NAMALWA (cell line): ENCODE measurements at regions not wholly inside any gene's neighbourhood (a gene's known extent, or its start where the extent isn't known, plus 50 kb on each side); places are given as distances from the start of the nearest gene placed in this dataset.

Experiments used
- DNase-seq: peaks from one replicate; pipeline ENCODE4 v3.0.0-alpha.2; 2015; ENCODE audit warnings: low spot score

DNA sequence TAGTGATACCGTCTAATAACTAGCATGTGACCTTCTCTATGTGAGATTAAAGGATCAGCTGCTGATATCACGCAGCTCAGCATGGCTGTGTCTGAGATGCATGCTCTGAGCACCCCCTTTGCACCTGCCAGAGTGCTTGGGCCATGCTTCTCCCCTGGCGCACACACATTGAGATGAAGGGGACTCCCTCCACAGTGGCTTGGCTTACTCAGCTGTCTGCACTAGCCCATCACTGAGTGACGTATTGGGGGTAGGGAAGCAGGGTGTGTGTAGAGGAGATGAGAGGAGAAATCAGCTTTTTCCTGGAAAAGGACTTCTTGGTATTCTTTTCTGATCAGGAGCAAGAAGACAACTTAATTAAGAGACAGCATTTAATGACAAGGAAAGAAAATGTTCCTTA, 216.5 kb downstream of the BLID start:
- DNase-seq: no peak

GRCh38 chr11:121898903-121899302, 217.1 kb downstream of the BLID start:
- DNase-seq: no peak

DNA sequence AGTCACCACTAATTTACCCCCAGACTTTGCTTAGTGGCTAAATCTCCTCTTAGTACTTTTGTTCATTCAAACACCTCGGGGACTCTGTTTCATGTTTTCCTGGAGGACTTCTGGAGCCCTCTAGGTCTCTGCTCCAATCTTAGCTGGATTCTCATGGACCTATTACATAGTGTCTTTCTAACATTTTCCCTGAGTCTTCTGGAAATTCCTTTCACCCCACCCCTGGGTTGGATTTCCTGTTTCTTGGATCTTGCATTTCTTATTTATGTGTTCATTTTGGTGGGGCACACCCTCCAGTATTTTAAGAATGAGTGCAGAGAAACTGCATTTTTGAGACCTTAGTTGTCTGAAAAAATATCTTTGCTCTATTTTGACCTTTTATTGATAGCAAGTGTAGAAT, 220.1 kb downstream of the BLID start:
- no peak for DNase-seq

- no peak for DNase-seq
Measured at GRCh38 chr11:121894581-121894980, 221.4 kb downstream of the BLID start.

GRCh38 chr11:121892863-121893262, 223.2 kb downstream of the BLID start:
- no peak for DNase-seq

- DNase-seq: no peak
Measured at GRCh38 chr11:121892131-121892681, 223.8 kb downstream of the BLID start.

- DNase-seq: no peak
Measured at GRCh38 chr11:121890946-121891515, 225.0 kb downstream of the BLID start.

- no peak for DNase-seq
Measured at GRCh38 chr11:121890377-121890776, 225.6 kb downstream of the BLID start.

- no peak for DNase-seq
Measured at GRCh38 chr11:121889931-121890330, 226.1 kb downstream of the BLID start.

GRCh38 chr11:121889186-121889585, 226.8 kb downstream of the BLID start:
- DNase-seq: no peak

- no peak for DNase-seq
Measured at GRCh38 chr11:121887976-121888557, 227.9 kb downstream of the BLID start.

DNA sequence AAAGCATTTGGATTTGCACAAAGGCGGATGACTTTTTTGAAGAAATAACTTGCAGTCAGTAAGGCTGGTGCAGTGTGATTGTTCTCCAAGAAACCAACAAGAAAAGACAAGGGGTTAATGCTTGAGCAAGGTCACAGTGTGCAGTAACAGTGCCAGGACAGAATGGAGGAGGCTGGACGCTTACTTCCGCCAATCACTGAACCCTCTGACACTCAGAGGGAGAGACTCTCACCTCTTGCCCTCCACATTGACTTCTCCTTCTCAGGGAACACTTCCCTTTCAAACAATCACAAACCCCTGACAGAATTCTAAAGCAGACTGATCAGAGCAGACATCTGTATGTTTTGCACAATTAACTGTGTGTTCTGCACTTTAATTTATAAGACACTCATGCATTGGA, 228.4 kb downstream of the BLID start:
- no peak for DNase-seq

DNA sequence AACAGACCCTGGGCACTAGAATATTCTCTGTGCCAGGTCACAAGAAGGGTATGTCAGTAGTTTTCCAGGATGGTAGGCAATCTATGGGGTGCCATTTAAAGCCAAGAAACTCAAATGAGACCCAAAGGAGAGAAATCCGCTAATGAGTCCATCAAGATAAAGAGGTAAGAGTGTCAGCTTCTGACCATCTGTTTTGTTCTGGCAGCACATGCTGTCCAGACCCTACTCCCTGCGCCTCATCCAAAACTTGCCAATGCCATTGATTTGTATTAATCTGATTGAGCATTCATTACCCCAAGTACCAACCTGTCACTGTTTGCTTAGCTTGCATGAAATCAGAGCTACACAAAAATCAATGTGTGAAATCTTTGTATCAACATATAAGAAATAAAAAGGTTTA, 229.0 kb downstream of the BLID start:
- DNase-seq: no peak

GRCh38 chr11:121886005-121886734, 229.8 kb downstream of the BLID start:
- DNase-seq: no peak

- no peak for DNase-seq
Measured at GRCh38 chr11:121884626-121885025, 231.4 kb downstream of the BLID start.

DNA sequence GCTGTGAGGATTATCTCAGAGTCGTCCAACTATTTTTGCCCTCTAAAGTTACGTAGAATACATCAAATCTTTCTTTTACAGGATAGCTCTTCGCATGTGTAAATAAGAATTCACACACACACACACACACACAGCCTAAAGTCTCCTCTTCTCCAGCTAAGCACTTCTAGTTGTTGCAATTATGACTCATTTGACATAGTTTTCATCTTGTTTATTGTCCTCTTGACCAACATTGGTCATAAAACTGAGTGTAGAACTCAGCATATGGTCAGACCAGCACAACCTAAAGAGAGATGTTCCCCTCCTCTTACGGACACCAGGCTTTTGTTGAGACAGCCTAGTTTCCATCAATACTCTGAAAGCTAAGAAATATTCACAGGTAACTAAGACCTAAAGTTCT, 234.2 kb downstream of the BLID start:
- DNase-seq: no peak

GRCh38 chr11:121877152-121877551, 238.9 kb downstream of the BLID start:
- DNase-seq: no peak

DNA sequence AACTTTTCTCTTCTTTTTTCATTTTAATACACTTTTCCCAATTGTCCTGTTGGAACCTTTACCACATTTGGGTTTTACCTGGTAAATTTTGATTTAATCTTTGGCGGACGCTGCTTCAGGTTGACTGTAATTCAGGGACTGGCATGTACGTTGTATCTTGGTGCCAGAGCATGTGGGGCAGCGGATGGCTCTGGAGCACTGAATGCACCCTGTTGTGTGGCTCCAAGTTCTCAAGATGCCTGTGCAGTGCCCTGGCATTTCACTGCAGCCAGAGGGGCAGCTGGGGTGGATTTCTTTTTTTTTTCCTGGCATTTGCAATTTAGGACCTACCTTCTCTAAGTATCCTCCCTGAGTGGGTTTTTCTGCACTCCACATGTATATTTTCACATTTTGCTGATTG, 242.2 kb downstream of the BLID start:
- DNase-seq: no peak

DNA sequence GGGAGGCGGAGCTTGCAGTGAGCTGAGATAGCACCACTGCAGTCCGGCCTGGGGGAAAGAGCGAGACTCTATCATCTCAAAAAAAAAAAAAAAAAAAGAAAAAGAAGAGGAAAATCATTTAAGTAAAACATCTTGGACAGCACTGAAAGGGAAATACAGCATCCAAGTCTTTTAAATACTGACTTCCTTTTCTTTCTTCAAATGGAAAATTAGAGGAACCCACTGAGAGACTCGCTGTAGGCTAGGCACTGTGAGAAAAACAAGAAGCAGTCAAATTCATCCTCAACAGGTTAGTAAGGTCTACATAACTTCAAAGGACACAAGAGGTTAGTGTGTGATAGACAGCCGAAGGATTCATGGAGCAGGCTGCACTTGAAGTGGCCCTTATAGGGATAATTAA, 243.7 kb downstream of the BLID start:
- no peak for DNase-seq

DNA sequence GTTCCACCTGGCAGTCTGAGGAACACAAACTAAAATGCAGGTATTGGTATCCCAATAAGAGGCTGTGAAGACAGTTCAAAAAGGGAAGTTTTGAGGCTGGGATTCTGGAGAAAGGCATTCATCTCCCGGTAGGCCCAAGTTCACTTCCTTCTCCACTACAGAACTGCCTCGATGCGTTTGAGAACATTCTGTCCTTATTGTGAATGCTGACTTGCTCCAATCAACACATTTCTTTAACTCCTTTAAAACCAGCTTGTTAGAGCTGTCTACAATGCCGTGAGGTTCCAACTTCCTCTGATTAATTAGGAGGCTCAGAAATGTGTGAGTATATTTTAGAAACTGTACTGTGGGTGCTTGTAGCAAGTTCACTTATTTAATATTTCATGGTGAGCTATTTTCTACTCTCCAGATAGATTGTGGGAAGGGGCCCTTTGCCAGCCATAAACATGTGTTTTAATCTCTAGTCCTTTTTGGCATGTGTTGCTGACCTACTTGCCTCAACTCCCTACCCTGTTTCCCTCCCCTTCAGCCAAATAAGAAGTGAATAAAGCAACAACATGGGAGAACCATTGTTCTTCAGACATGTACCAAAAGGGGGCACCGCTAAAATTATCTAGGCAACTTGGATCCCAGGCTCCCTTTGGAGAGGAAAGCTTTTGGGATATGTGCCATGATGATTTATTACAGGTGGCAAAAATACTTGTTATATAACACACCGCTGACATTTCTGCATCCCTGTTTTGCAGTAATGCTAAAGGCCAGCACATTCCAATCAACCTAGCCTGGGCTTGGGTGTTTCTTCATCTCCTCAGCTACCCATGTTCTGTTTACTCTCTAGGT, 245.6 kb downstream of the BLID start:
- no peak for DNase-seq

- no peak for DNase-seq
Measured at GRCh38 chr11:121869478-121869877, 246.5 kb downstream of the BLID start.

DNA sequence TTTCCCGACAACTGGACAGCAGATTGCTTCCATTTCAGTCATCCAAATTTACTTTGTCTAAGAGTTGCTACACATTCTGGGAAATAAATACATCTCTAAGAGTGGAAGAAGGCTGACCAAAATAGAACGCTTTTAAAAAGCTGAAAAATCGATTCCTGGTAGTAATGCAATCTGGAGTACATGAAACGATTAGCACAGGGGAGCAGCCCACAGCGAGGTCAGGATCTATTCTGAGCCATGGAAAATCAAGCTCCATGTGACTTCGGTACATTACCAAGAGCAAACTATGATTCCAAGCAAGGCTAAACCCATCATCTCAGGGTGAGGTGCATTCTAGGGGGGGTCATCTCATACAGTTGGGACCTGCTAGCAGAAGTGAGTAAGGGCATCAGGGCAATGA, 249.3 kb downstream of the BLID start:
- no peak for DNase-seq

DNA sequence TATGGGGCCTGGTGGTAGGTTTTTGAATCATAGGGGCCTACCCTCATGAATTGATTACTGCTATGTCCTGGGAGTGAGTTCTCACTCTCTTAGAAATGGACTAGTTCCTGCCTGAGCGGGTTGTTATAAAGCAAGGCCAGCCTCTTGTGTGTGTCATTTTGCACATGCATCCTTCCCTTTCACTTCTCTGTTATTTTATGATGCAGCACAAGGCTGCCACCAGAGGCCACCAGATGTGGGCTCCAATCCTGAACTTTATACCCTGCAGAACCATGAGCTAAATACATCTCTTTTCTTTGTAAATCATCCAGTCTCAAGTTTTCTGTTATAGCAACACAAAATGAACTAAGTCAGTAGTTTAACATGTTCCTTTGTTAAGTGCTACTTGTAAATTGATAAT, 251.4 kb downstream of the BLID start:
- no peak for DNase-seq
